Lung (tissue), 11 donors: ENCODE measurements at regions not wholly inside any gene's neighbourhood (a gene's known extent, or its start where the extent isn't known, plus 50 kb on each side); places are given as distances from the start of the nearest gene placed in this dataset.

Experiments used
- ATAC-seq: fragments of 200-7000 bp; cut with Tn5 transposase; one replicate; pipeline ENCODE4 v1.9.1; 2020; ENCODE audit warnings: moderate number of reproducible peaks; ENCODE audit not compliant: insufficient read depth, low FRiP score
- DNase-seq, 3 donors: peaks; one replicate each; pipeline ENCODE4 v3.0.0-alpha.2; 2013 to 2017
- H3K27ac ChIP-seq, 2 donors: one replicate each; pipeline ENCODE4 v1.5.1; 2013; ENCODE audit warnings: mild to moderate bottlenecking in 2 of 2, moderate library complexity in 2 of 2, control low read depth in 1 of 2, inconsistent platforms in 1 of 2, low read depth in 1 of 2, low read length in 1 of 2
- H3K27me3 ChIP-seq, 3 donors: one replicate each; pipeline ENCODE4 v1.5.1; 2013; ENCODE audit warnings: low read length in 2 of 3; ENCODE audit not compliant: control insufficient read depth in 3 of 3, insufficient read depth in 3 of 3
- H3K36me3 ChIP-seq, 4 donors: one replicate each; pipeline ENCODE4 v1.5.1; 2013; ENCODE audit warnings: low read length in 4 of 4, mild to moderate bottlenecking in 1 of 4, moderate library complexity in 1 of 4; ENCODE audit not compliant: control insufficient read depth in 4 of 4, insufficient read depth in 4 of 4
- H3K4me1 ChIP-seq, 5 donors: one replicate each; pipeline ENCODE4 v1.5.1; 2013; ENCODE audit warnings: low read length in 5 of 5, mild to moderate bottlenecking in 2 of 5, moderate library complexity in 1 of 5; ENCODE audit not compliant: control insufficient read depth in 5 of 5, insufficient read depth in 5 of 5
- H3K4me3 ChIP-seq: one replicate; pipeline ENCODE4 v1.5.1; 2013; ENCODE audit warnings: mild to moderate bottlenecking, control low read depth, moderate library complexity
- H3K9ac ChIP-seq, 2 donors: one replicate each; pipeline ENCODE4 v1.5.1; 2013; ENCODE audit warnings: low read length in 2 of 2, control low read depth in 1 of 2; ENCODE audit not compliant: insufficient read depth in 1 of 2
- H3K9me3 ChIP-seq, 4 donors: one replicate each; pipeline ENCODE4 v1.5.1; 2013; ENCODE audit warnings: low read length in 3 of 4, mild to moderate bottlenecking in 1 of 4, moderate library complexity in 1 of 4; ENCODE audit not compliant: control insufficient read depth in 4 of 4, insufficient read depth in 3 of 4
- CTCF ChIP-seq: IDR thresholded peaks from 2 replicates; pipeline ENCODE4 v1.5.1; 2012; ENCODE audit warnings: mild to moderate bottlenecking; ENCODE audit errors: control extremely low read depth, extremely low read depth
- WGBS, 2 donors: extraction: QIAGEN DNeasy Blood & Tissue Kit; methylation state at CpG; one replicate each; pipeline ENCODE4 v1.1.7; 2013; 5-methylcytosine and 5-hydroxymethylcytosine counted together
- donor health status: control.
- donor health status: control.
- donor health status: Bipolar disorder and iron deficiency.
- donor health status: healthy.
- donor health status: DM: yes; HTN: yes; CAD: no.

- ATAC-seq (no peak), DNase-seq (no peak)
- no peak overlapping the region for H3K9ac ChIP-seq
- H3K27ac ChIP-seq = no peak overlapping the region
- no peaks in the 10 kb centered on the region for H3K4me1 ChIP-seq
- no peaks in the 10 kb centered on the region for H3K36me3 ChIP-seq
- no peaks in the 10 kb centered on the region for H3K9me3 ChIP-seq
- no peaks in the 10 kb centered on the region for H3K27me3 ChIP-seq
- WGBS, 2 donors = 41 to 43% methylated on average over 2 of the region's 2 CpGs
- TF ChIP-seq CTCF = no peak
- no peak overlapping the region for H3K4me3 ChIP-seq
These were observed 2378.4 kb upstream of the WWC1 start for GRCh38 chr5:165913059-165913458.

GRCh38 chr5:165914456-165914855 is 2377.0 kb upstream of the WWC1 start:
- 93 to 94% methylated on average over 6 of the region's 6 CpGs for WGBS, 2 donors
- no peak for TF ChIP-seq CTCF
- no peaks in the 10 kb centered on the region for H3K4me1 ChIP-seq
- H3K36me3 ChIP-seq = no peaks in the 10 kb centered on the region
- H3K4me3 ChIP-seq = no peak overlapping the region
- ATAC-seq = no peak
- H3K9me3 ChIP-seq = no peaks in the 10 kb centered on the region
- no peak overlapping the region for H3K9ac ChIP-seq
- DNase-seq = no peak
- H3K27me3 ChIP-seq = no peaks in the 10 kb centered on the region
- no peak overlapping the region for H3K27ac ChIP-seq

- Histone ChIP-seq H3K4me3 (no peak overlapping the region), H3K27me3 (no peaks in the 10 kb centered on the region), H3K27ac (no peak overlapping the region), H3K9ac (no peak overlapping the region), H3K4me1 (no peaks in the 10 kb centered on the region), H3K36me3 (no peaks in the 10 kb centered on the region), H3K9me3 (no peaks in the 10 kb centered on the region)
- ATAC-seq (no peak), DNase-seq (no peak)
- WGBS, 2 donors = 95% methylated on average over 20 of the region's 20 CpGs
- TF ChIP-seq CTCF = no peak
These were observed 2372.2 kb upstream of the WWC1 start for GRCh38 chr5:165919196-165919595.

GRCh38 chr5:165920655-165921054 is 2370.8 kb upstream of the WWC1 start:
- 91 to 96% methylated on average over 1 of the region's 1 CpG for WGBS, 2 donors
- no peak for DNase-seq
- Histone ChIP-seq H3K27me3 (no peaks in the 10 kb centered on the region), H3K9me3 (no peaks in the 10 kb centered on the region), H3K36me3 (no peaks in the 10 kb centered on the region), H3K4me1 (no peaks in the 10 kb centered on the region), H3K4me3 (no peak overlapping the region), H3K9ac (no peak overlapping the region), H3K27ac (no peak overlapping the region)
- TF ChIP-seq CTCF = no peak
- ATAC-seq = no peak
